Lower leg skin (tissue), 4 donors: ENCODE measurements at regions not wholly inside any gene's neighbourhood (a gene's known extent, or its start where the extent isn't known, plus 50 kb on each side); places are given as distances from the start of the nearest gene placed in this dataset.

Experiments used
- DNase-seq, 2 donors: peaks; one replicate each; pipeline ENCODE4 v3.0.0-alpha.2; 2019; ENCODE audit warnings: low spot score in 2 of 2
- H3K4me3 ChIP-seq: fragments of 200-600 bp; sonication (generic); 2 replicates; pipeline ENCODE4 v1.5.1; 2017; ENCODE audit warnings: mild to moderate bottlenecking, low read depth; ENCODE audit not compliant: poor library complexity, severe bottlenecking
- POLR2A ChIP-seq, 2 donors: fragments of 450-650 bp; IDR thresholded peaks; one replicate each; pipeline ENCODE4 v1.6.1; 2016 to 2017; ENCODE audit warnings: antibody characterized with exemption in 2 of 2, mild to moderate bottlenecking in 1 of 2, moderate library complexity in 1 of 2
- WGBS, 2 donors: methylation state at CpG; one replicate each; pipeline ENCODE4 v1.1.5; 2018; 5-methylcytosine and 5-hydroxymethylcytosine counted together
- intact Hi-C: fragments of 100-400 bp; cut with DNase I; formaldehyde crosslinking; loops from one replicate; pipeline ENCODE4 v1.15.0; 2023; ENCODE audit warnings: low total_unique reads
- TF ChIP-seq, protein P1 (sequence below), 3 donors: fragments of 450-650 bp; IDR thresholded peaks; one replicate each; pipeline ENCODE4 v1.5.1; 2016; ENCODE audit warnings: antibody characterized with exemption in 3 of 3, mild to moderate bottlenecking in 3 of 3, moderate library complexity in 2 of 3

GRCh38 chr2:177010861-177011260 is 201.7 kb upstream of the HNRNPA3 start:
- TF ChIP-seq, protein P1, sequence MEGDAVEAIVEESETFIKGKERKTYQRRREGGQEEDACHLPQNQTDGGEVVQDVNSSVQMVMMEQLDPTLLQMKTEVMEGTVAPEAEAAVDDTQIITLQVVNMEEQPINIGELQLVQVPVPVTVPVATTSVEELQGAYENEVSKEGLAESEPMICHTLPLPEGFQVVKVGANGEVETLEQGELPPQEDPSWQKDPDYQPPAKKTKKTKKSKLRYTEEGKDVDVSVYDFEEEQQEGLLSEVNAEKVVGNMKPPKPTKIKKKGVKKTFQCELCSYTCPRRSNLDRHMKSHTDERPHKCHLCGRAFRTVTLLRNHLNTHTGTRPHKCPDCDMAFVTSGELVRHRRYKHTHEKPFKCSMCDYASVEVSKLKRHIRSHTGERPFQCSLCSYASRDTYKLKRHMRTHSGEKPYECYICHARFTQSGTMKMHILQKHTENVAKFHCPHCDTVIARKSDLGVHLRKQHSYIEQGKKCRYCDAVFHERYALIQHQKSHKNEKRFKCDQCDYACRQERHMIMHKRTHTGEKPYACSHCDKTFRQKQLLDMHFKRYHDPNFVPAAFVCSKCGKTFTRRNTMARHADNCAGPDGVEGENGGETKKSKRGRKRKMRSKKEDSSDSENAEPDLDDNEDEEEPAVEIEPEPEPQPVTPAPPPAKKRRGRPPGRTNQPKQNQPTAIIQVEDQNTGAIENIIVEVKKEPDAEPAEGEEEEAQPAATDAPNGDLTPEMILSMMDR (IDR thresholded peaks at IDR 0.05) = no peak
- no peak for TF ChIP-seq POLR2A (IDR thresholded peaks at IDR 0.05)
- H3K4me3 ChIP-seq = no peak overlapping the region
- intact Hi-C loops = no loop called here
- 17 to 21% methylated on average over 1 of the region's 1 CpG for WGBS, 2 donors
- no peak for DNase-seq

GRCh38 chr2:177014946-177015345 is 197.6 kb upstream of the HNRNPA3 start:
- TF ChIP-seq POLR2A (IDR thresholded peaks at IDR 0.05) = no peak
- TF ChIP-seq, protein P1 (IDR thresholded peaks at IDR 0.05) = no peak
- no peak overlapping the region for H3K4me3 ChIP-seq
- DNase-seq = no peak
- intact Hi-C loops = no loop called here

GRCh38 chr2:177015356-177015923 is 197.2 kb upstream of the HNRNPA3 start:
- 82 to 83% methylated on average over 4 of the region's 4 CpGs for WGBS, 2 donors
- H3K4me3 ChIP-seq = no peak overlapping the region
- TF ChIP-seq, protein P1 (IDR thresholded peaks at IDR 0.05) = no peak
- TF ChIP-seq POLR2A (IDR thresholded peaks at IDR 0.05) = no peak
- DNase-seq = no peak
- intact Hi-C loops = no loop called here

- intact Hi-C loops = no loop called here
- DNase-seq = no peak
- TF ChIP-seq, protein P1 (IDR thresholded peaks at IDR 0.05) = no peak
- no peak for TF ChIP-seq POLR2A (IDR thresholded peaks at IDR 0.05)
- WGBS, 2 donors = 78 to 94% methylated on average over 5 of the region's 5 CpGs
- H3K4me3 ChIP-seq = no peak overlapping the region
These were observed 192.0 kb upstream of the HNRNPA3 start for GRCh38 chr2:177020524-177021119.

- WGBS, 2 donors = 70 to 74% methylated on average over 7 of the region's 7 CpGs
- intact Hi-C loops = no loop called here
- DNase-seq = no peak
- TF ChIP-seq POLR2A (IDR thresholded peaks at IDR 0.05) = no peak
- TF ChIP-seq, protein P1 (IDR thresholded peaks at IDR 0.05) = no peak
- no peak overlapping the region for H3K4me3 ChIP-seq
These were observed 190.8 kb upstream of the HNRNPA3 start for GRCh38 chr2:177021706-177022343.
